Right ventricle myocardium inferior (tissue), 1 donor: ENCODE measurements at regions not wholly inside any gene's neighbourhood (a gene's known extent, or its start where the extent isn't known, plus 50 kb on each side); places are given as distances from the start of the nearest gene placed in this dataset.

Experiments used
- ATAC-seq: fragments of 200-7000 bp; cut with Tn5 transposase; one replicate; pipeline ENCODE4 v1.9.1; 2020; ENCODE audit warnings: mild to moderate bottlenecking, moderate library complexity
- DNase-seq: peaks from one replicate; pipeline ENCODE4 v3.0.0; 2021; ENCODE audit errors: missing footprints
- intact Hi-C: fragments of 100-400 bp; cut with DNase I; formaldehyde crosslinking; loops from one replicate; pipeline ENCODE4 v1.11.0; 2022
- donor health status: DM: no; HTN: yes; CAD: no; lungs with severe emphysema.

GRCh38 chr6:169887529-169888140, 136.2 kb downstream of the ERMARD start:
- intact Hi-C loops = no loop called here
- no peak for DNase-seq
- ATAC-seq = no peak

GRCh38 chr6:169886631-169887227, 135.3 kb downstream of the ERMARD start:
- intact Hi-C loops = no loop called here
- DNase-seq = no peak
- no peak for ATAC-seq

GRCh38 chr6:169885831-169886230, 134.4 kb downstream of the ERMARD start:
- no peak for ATAC-seq
- no peak for DNase-seq
- intact Hi-C loops = no loop called here

GRCh38 chr6:169885131-169885530, 133.7 kb downstream of the ERMARD start:
- intact Hi-C loops = no loop called here
- DNase-seq (no peak), ATAC-seq (no peak)

GRCh38 chr6:169884158-169884557, 132.7 kb downstream of the ERMARD start:
- ATAC-seq (no peak), DNase-seq (no peak)

GRCh38 chr6:169883316-169883715, 131.9 kb downstream of the ERMARD start:
- ATAC-seq = no peak
- intact Hi-C loops = no loop called here
- DNase-seq = no peak

More at GRCh38 chr6:169884158-169884557, 132.7 kb downstream of the ERMARD start:
- intact Hi-C loops = no loop called here

GRCh38 chr6:169881976-169882375, 130.6 kb downstream of the ERMARD start:
- ATAC-seq = no peak
- no peak for DNase-seq
- intact Hi-C loops = no loop called here

GRCh38 chr6:169881398-169881797, 130.0 kb downstream of the ERMARD start:
- no peak for ATAC-seq
- DNase-seq = no peak
- intact Hi-C loops = no loop called here

- no peak for DNase-seq
- no peak for ATAC-seq
- intact Hi-C loops = no loop called here
Measured at GRCh38 chr6:169880516-169880915, 129.1 kb downstream of the ERMARD start.

- DNase-seq = no peak
- intact Hi-C loops = no loop called here
- ATAC-seq = no peak
Measured at GRCh38 chr6:169869301-169869700, 117.9 kb downstream of the ERMARD start.

GRCh38 chr6:169868458-169868857, 117.0 kb downstream of the ERMARD start:
- DNase-seq (peak; percentile 80), ATAC-seq (peak; percentile 42)
- intact Hi-C loops = no loop called here

GRCh38 chr6:169867751-169868191, 116.3 kb downstream of the ERMARD start:
- intact Hi-C loops = no loop called here
- ATAC-seq = no peak
- DNase-seq = no peak

- intact Hi-C loops = no loop called here
- DNase-seq (no peak), ATAC-seq (no peak)
Measured at GRCh38 chr6:169866668-169867521, 115.5 kb downstream of the ERMARD start.

GRCh38 chr6:169866140-169866534, 114.7 kb downstream of the ERMARD start:
- peak; percentile 64 for DNase-seq
- no peak for ATAC-seq
- intact Hi-C loops = no loop called here

GRCh38 chr6:169865346-169866139, 114.1 kb downstream of the ERMARD start:
- intact Hi-C loops = no loop called here
- no peak for ATAC-seq
- DNase-seq = no peak

GRCh38 chr6:169864148-169865020, 113.0 kb downstream of the ERMARD start:
- intact Hi-C loops = no loop called here
- no peak for DNase-seq
- no peak for ATAC-seq

- no peak for ATAC-seq
- DNase-seq = no peak
- intact Hi-C loops = no loop called here
Measured at GRCh38 chr6:169863710-169864109, 112.3 kb downstream of the ERMARD start.

GRCh38 chr6:169862892-169863525, 111.6 kb downstream of the ERMARD start:
- DNase-seq (no peak), ATAC-seq (no peak)
- intact Hi-C loops = no loop called here
